Activated naive CD4-positive, alpha-beta T cell treated with anti-CD3 and anti-CD28 coated beads for 36 hours (primary cell): ENCODE measurements at regions not wholly inside any gene's neighbourhood (a gene's known extent, or its start where the extent isn't known, plus 50 kb on each side); places are given as distances from the start of the nearest gene placed in this dataset.
"Not testable (repeated sequence)": the region's sequence is repeated elsewhere in the genome, so short reads cannot be mapped to it uniquely, and the experiment has no call there.

Experiments
- CTCF ChIA-PET: fragments of 350-600 bp; sonication (Branson Sonifier 250); formaldehyde crosslinking; loops from one replicate; lab custom pipeline; 2021; ENCODE audit warnings: antibody characterized with exemption; lab: Charles Lee
- DNase-seq: peaks from one replicate; pipeline ENCODE4 v3.0.0-alpha.2; 2020
- H3K27ac Mint-ChIP-seq: one replicate; pipeline ENCODE4 v1.8.0; 2021; ENCODE audit warnings: mild to moderate bottlenecking, mixed read lengths
- H3K27me3 Mint-ChIP-seq: one replicate; pipeline ENCODE4 v1.8.0; 2021; ENCODE audit warnings: low read depth, mixed read lengths
- H3K36me3 Mint-ChIP-seq: one replicate; pipeline ENCODE4 v1.8.0; 2021; ENCODE audit warnings: low read depth, mixed read lengths
- H3K4me1 Mint-ChIP-seq: one replicate; pipeline ENCODE4 v1.8.0; 2021; ENCODE audit warnings: low read depth, mixed read lengths
- H3K4me3 Mint-ChIP-seq: one replicate; pipeline ENCODE4 v1.8.0; 2021; ENCODE audit warnings: mild to moderate bottlenecking, moderate library complexity, mixed read lengths
- H3K9me3 Mint-ChIP-seq: one replicate; pipeline ENCODE4 v1.8.0; 2021; ENCODE audit warnings: mixed read lengths
- intact Hi-C: fragments of 100-400 bp; cut with micrococcal nuclease; formaldehyde crosslinking; loops from one replicate; pipeline ENCODE4 v1.15.1; 2023

DNA sequence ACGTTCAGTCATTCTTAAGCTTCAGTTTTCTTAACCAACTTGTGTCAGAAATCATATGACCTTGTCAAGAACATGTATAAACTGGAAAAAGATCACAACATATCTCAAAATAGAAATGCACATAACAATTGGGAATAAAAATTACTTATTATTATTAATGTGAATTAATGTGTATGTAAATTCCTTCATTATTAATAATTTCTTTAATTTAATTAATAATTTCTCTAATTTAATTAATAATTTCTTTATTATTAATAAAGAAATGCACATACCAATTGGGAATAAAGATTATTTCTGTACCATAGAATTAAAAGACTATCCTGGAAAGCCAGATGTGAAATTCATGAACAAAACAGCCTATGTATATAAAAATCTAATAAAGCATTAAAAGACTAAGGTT, 718.5 kb upstream of the PCDH7 start:
- Mint-ChIP-seq H3K27me3 (no peaks in the 10 kb centered on the region), H3K36me3 (no peaks in the 10 kb centered on the region), H3K4me3 (no peak overlapping the region), H3K4me1 (no peaks in the 10 kb centered on the region), H3K9me3 (peaks cover 9% of the 10 kb centered on the region), H3K27ac (no peak overlapping the region)
- CTCF ChIA-PET = no interaction called here
- no peak for DNase-seq
- intact Hi-C loops = no loop called here

DNA sequence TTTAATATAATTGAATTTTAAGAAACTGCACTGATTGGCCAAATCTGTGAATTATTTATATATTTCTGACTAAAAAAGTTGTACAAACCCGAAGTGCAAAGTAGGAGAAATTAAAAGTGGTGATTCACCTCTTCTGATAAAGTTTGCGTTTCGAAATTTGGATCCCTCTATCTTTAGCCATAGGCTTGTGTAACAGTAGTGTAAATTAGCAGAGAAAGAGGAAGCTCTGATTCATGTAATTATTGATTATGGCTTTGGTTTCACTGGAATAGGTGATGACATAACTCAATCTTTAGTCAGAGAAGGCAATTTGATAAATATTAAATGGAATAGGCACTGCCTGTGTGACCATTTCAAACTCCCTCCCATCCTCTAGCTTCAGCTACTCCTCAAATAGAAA, 717.8 kb upstream of the PCDH7 start:
- no peak overlapping the region for H3K27ac Mint-ChIP-seq
- H3K27me3 Mint-ChIP-seq = no peaks in the 10 kb centered on the region
- DNase-seq = no peak
- no peaks in the 10 kb centered on the region for H3K4me1 Mint-ChIP-seq
- peaks cover 12% of the 10 kb centered on the region for H3K9me3 Mint-ChIP-seq
- H3K4me3 Mint-ChIP-seq = no peak overlapping the region
- H3K36me3 Mint-ChIP-seq = no peaks in the 10 kb centered on the region
- intact Hi-C loops = no loop called here
- CTCF ChIA-PET = no interaction called here

DNA sequence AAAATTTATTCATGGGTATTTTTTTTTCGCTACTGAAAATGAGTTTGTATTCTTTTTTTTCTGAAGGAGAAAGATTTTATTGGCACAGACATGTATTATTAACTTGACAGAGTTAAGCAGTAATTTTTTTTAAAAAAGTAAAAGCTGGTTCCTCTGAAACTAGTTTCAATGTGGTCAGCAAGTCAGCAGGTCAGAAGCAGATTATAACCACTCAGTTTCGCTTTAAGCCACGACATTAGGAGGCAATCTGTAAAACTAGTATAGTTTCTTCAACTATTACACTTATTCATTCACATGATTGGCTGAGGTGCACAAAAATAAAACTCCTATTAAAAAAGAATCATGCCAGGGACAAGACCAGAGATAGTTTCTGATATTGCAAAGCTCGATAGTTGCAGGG, 714.2 kb upstream of the PCDH7 start:
- intact Hi-C loops = no loop called here

DNA sequence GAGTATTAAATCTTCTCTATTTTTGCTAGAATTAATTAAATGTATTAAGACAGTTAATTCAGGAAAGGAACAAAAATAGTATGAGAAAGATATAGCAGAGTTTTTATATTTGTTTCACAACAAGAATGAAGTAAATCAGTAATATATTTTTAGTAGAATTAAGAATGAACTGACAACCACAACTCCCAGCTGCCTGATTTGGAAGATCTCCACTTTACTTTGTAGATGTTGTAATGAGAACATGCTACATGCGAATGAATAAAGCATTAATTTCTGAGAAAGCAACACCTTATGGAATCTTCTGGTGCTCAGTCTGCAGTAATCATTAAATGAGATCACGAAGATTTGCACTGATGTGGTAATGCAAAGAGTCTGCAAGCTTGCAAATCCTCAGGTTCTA, 695.6 kb upstream of the PCDH7 start:
- Mint-ChIP-seq H3K9me3 (peaks cover 5% of the 10 kb centered on the region), H3K27ac (no peak overlapping the region), H3K27me3 (no peaks in the 10 kb centered on the region), H3K36me3 (no peaks in the 10 kb centered on the region), H3K4me1 (no peaks in the 10 kb centered on the region), H3K4me3 (no peak overlapping the region)
- intact Hi-C loops = no loop called here
- CTCF ChIA-PET = no interaction called here
- no peak for DNase-seq

More for the DNA sequence above, 714.2 kb upstream of the PCDH7 start:
- Mint-ChIP-seq H3K27ac (no peak overlapping the region), H3K36me3 (no peaks in the 10 kb centered on the region), H3K4me3 (no peak overlapping the region), H3K4me1 (no peaks in the 10 kb centered on the region), H3K9me3 (peaks cover 12% of the 10 kb centered on the region), H3K27me3 (no peaks in the 10 kb centered on the region)
- DNase-seq = no peak
- CTCF ChIA-PET = no interaction called here

DNA sequence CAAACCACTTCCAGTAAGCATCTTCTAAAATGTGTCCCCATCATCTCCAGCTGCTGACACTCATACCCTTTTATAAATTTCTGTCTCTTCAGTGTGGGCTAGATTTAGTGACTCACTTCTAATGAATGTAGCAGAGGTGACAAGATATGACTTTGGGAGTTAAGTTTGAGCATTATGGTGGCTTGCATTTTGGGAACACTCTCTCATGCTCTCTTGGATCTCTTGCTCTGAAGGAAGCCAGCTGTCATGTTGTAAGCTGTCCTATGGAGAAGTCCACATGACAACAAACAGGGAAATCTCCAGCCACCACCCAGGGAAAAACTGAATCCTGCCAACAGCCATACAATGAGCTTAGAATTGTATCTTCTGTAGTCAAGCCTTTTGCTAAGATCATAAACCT, 691.3 kb upstream of the PCDH7 start:
- Mint-ChIP-seq H3K4me3 (no peak overlapping the region), H3K36me3 (no peaks in the 10 kb centered on the region), H3K9me3 (peaks cover 5% of the 10 kb centered on the region), H3K27me3 (no peaks in the 10 kb centered on the region), H3K4me1 (no peaks in the 10 kb centered on the region), H3K27ac (no peak overlapping the region)
- CTCF ChIA-PET = no interaction called here
- intact Hi-C loops = no loop called here
- DNase-seq = no peak

DNA sequence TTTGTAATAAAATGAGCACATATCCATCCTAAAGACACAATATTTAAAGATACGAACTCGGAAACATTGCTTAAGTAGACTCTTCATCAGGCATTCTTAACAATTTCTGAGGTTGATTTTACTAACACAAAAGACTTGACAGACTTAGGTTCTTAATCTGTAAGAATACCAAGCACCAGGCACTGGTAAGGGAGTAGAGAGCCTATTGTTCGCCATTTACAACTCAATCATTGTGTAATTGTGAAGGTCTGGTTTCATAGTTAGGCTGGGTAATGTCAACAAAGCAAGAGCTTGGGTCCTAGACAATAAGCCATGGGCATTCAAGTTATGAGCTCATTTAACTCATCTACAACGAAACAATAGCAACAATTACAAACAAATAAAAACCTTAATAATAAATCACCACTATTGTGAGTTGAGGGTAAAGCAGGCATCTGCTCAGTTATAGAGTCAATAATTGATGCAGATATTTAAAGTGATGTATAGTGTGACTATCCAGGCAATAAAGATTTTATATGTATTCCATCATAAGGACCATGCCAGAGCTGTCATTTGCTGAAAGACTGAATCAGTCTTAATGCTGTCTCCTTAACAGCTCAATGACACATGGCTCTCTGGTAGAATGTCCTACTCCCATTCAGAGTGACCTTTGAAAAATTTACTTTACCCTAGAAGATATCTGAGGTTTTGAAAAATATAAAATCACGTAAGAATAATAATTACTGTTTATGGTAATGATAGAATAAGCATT, 664.0 kb upstream of the PCDH7 start:
- H3K27me3 Mint-ChIP-seq = no peaks in the 10 kb centered on the region
- CTCF ChIA-PET = no interaction called here
- no peak for DNase-seq
- H3K27ac Mint-ChIP-seq = no peak overlapping the region
- peaks cover 5% of the 10 kb centered on the region for H3K9me3 Mint-ChIP-seq
- no peak overlapping the region for H3K4me3 Mint-ChIP-seq
- H3K4me1 Mint-ChIP-seq = no peaks in the 10 kb centered on the region
- intact Hi-C loops = no loop called here
- H3K36me3 Mint-ChIP-seq = no peaks in the 10 kb centered on the region

DNA sequence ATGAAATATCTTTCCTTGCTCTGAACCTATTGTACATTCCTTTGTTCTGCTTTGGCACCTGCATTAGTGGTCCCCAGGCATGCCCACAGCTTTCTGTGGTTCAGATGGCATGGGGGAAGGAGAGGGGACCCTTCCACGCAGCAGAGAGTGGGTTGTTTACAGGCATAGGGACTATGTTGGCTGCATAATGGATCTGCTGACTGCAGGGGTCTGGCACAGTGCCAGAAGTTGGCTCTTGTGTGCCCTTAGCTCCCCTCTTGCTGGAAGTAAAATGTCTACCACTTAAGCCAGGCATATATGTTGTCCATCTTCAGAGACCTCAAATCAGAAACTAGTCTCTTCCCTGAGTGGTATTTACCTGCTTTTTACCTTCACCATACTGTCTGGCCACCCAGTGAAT, 651.9 kb upstream of the PCDH7 start:
- no peak for DNase-seq
- Mint-ChIP-seq H3K4me1 (no peaks in the 10 kb centered on the region), H3K36me3 (no peaks in the 10 kb centered on the region), H3K27ac (no peak overlapping the region), H3K4me3 (no peak overlapping the region), H3K9me3 (peaks cover 5% of the 10 kb centered on the region), H3K27me3 (no peaks in the 10 kb centered on the region)
- intact Hi-C loops = no loop called here
- CTCF ChIA-PET = no interaction called here

DNA sequence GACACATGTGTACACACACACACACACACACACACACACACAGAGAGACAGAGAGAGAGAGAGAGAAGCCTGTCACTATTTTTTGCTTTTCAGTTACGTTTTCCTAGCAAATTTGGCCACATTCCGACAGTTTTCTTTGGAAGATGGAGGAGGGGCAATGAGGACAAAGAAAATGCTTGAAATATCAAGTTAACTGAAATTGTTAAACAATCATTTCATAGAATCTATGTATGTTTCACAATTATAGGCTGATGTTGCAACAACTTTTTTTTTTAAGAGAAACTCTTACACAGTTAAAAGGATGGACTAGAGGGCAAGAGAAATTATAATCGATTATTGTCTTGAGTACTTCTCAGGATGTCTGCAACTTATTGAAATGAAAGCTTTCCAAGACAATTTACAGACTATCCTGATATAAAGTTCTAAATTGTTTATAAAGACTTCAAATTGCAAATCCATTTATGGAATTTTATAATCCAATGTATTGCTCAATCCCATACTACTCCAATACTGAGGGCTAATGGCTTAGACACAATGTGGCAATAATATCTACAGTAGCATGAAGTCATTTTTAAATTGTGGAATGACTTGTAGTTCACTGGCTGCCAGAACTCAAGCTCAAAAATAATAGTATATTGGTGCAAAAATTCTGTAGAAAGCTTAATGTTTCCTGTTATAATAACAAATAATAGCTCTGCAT, 647.0 kb upstream of the PCDH7 start:
- Mint-ChIP-seq H3K27ac (no peak overlapping the region), H3K4me3 (no peak overlapping the region), H3K36me3 (no peaks in the 10 kb centered on the region), H3K27me3 (no peaks in the 10 kb centered on the region), H3K4me1 (no peaks in the 10 kb centered on the region), H3K9me3 (peaks cover 20% of the 10 kb centered on the region)
- DNase-seq = no peak
- intact Hi-C loops = no loop called here
- CTCF ChIA-PET = no interaction called here

DNA sequence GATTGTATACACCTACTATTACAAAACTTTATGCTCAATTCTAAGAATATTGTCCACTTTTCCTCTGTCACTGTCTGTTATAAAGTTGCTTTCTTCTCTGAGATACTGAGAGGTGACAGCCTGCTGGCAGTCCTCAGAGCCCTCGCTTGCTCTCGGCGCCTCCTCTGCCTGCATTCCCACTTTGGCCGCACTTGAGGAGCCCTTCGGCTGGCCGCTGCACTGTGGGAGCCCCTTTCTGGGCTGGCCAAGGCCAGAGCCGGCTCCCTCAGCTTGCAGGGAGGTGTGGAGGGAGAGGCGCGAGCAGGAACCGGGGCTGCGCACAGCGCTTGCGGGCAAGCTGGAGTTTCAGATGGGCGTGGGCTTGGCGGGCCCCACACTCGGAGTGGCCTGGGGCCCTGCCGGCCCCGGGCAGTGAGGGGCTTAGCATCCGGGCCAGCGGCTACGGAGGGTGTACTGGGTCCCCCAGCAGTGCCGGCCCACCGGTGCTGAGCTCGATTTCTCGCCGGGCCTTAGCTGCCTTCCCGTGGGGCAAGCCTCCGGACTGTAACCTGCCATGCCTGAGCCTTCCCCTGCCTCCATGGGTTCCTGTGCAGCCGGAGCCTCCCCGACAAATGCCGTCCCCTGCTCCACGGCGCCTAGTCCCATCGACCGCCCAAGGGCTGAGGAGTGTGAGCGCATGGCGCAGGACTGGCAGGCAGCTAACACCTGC, 627.6 kb upstream of the PCDH7 start:
- intact Hi-C loops, H3K4me3 Mint-ChIP-seq, H3K4me1 Mint-ChIP-seq, H3K36me3 Mint-ChIP-seq, H3K27ac Mint-ChIP-seq, H3K27me3 Mint-ChIP-seq, DNase-seq, CTCF ChIA-PET: not testable (repeated sequence)
- H3K9me3 Mint-ChIP-seq = peaks cover 11% of the 10 kb centered on the region

DNA sequence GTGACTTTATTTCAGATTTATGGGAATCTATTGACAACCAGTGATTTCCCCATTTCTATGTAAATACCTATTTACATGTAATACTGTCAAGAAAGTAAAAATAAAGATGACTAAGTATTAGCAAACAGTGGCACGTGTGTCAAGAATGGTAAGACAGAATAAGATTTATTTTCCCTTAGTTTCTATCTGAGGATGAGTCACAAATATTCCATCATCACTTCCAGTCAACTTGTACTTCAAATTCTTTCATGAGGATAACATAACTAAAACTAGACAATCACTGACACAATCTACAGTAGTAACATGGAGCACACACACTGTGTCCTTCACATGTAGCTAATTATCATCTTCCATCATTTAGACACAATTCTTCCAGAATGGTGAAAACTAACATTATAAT, 625.3 kb upstream of the PCDH7 start:
- H3K27me3 Mint-ChIP-seq = no peaks in the 10 kb centered on the region
- no peaks in the 10 kb centered on the region for H3K4me1 Mint-ChIP-seq
- intact Hi-C loops = no loop called here
- no peak overlapping the region for H3K4me3 Mint-ChIP-seq
- H3K9me3 Mint-ChIP-seq = peaks cover 8% of the 10 kb centered on the region
- no peaks in the 10 kb centered on the region for H3K36me3 Mint-ChIP-seq
- no peak overlapping the region for H3K27ac Mint-ChIP-seq
- CTCF ChIA-PET = no interaction called here
- no peak for DNase-seq

DNA sequence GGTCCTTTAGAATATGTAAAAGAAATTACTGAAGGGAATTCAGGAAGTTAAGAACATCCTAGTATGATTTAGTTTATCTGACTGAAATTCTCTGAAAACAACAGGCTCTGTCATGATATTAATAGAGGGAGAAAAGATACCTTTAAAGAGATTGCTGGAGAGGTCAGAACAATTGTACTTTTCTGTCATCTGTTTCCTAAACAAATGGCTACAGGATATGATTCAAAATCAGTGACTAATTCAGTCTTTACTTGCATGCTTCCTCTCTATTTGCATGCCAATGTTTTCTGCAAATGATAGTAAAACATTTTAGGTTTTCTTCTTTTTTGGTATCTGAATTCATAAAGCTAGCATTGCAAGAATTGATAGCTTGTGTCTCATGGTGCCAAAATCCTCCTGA, 616.7 kb upstream of the PCDH7 start:
- no peaks in the 10 kb centered on the region for H3K27me3 Mint-ChIP-seq
- no peaks in the 10 kb centered on the region for H3K4me1 Mint-ChIP-seq
- H3K36me3 Mint-ChIP-seq = no peaks in the 10 kb centered on the region
- no peak overlapping the region for H3K4me3 Mint-ChIP-seq
- CTCF ChIA-PET = interaction anchor here (0.5 kb wide), 1 partner anchor 80 kb away, joined by 5 read pairs; no protein-coding TSS in a partner anchor
- DNase-seq = no peak
- H3K27ac Mint-ChIP-seq = no peak overlapping the region
- intact Hi-C loops = no loop called here
- peaks cover 3% of the 10 kb centered on the region for H3K9me3 Mint-ChIP-seq

DNA sequence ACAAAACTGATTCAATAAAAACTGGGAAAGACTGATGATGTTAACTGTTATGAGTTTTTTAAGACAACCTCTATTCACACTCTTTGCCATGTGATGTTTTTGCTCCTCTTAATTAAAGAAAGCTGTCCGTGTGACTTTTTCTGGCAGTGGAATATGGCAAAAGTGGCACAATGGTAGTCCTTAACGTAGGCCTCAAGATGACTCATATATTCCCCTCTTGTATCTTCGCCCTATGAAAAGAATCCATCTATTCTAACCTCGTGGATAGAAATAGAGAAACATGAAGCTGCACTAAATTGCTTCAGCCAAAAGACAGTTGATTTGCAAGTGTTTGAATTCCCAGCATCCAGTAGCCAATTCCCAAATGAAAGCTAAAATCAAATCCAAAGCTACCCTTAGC, 603.8 kb upstream of the PCDH7 start:
- Mint-ChIP-seq H3K27me3 (no peaks in the 10 kb centered on the region), H3K36me3 (no peaks in the 10 kb centered on the region), H3K9me3 (peaks cover 11% of the 10 kb centered on the region), H3K27ac (no peak overlapping the region), H3K4me3 (no peak overlapping the region), H3K4me1 (no peaks in the 10 kb centered on the region)
- CTCF ChIA-PET = no interaction called here
- DNase-seq = no peak
- intact Hi-C loops = no loop called here

DNA sequence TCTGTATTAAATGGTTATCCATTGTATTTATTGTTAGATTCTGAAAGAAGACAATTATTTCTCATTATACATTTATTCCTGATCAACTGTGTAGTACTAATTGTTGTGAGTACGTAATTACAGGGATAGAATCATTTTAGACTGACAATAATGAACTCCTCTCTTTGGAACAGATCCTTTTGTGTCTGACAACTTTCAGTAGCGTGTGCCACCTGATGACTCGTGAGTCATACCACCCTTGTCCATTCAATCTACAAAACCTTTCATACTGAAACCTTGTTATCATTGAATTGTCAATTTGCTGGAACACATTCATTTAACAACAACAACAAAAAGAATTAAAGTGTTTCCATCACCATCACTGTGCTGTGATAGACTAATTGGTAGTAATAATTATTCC, 602.7 kb upstream of the PCDH7 start:
- H3K27me3 Mint-ChIP-seq = no peaks in the 10 kb centered on the region
- no peak overlapping the region for H3K27ac Mint-ChIP-seq
- H3K4me3 Mint-ChIP-seq = no peak overlapping the region
- H3K9me3 Mint-ChIP-seq = peaks cover 7% of the 10 kb centered on the region
- CTCF ChIA-PET = no interaction called here
- H3K4me1 Mint-ChIP-seq = no peaks in the 10 kb centered on the region
- DNase-seq = no peak
- H3K36me3 Mint-ChIP-seq = no peaks in the 10 kb centered on the region
- intact Hi-C loops = no loop called here
